Calu3 (cell line): ENCODE measurements at regions not wholly inside any gene's neighbourhood (a gene's known extent, or its start where the extent isn't known, plus 50 kb on each side); places are given as distances from the start of the nearest gene placed in this dataset.

Source experiments
- BruUV-seq: library from RNA; stranded (reverse); fragments of 400-500 nt; replicated peaks from 2 replicates; lab custom pipeline; 2021; lab: Mats Ljungman, UMichigan
- CTCF ChIA-PET: fragments of 300-600 bp; sonication (Branson Sonifier 250); formaldehyde crosslinking; loops from one replicate; lab custom pipeline; 2022; ENCODE audit warnings: antibody characterized with exemption; lab: Charles Lee
- DNase-seq: peaks from one replicate; pipeline ENCODE4 v3.0.0; 2022
- H3K27ac Mint-ChIP-seq: one replicate; pipeline ENCODE4 v1.8.0; 2022; ENCODE audit warnings: mixed read lengths; ENCODE audit not compliant: unreplicated experiment
- H3K27me3 Mint-ChIP-seq: one replicate; pipeline ENCODE4 v1.8.0; 2022; ENCODE audit warnings: mixed read lengths; ENCODE audit not compliant: unreplicated experiment
- H3K36me3 Mint-ChIP-seq: one replicate; pipeline ENCODE4 v1.8.0; 2022; ENCODE audit warnings: mild to moderate bottlenecking, moderate library complexity, mixed read lengths; ENCODE audit not compliant: insufficient read depth, unreplicated experiment
- H3K4me1 Mint-ChIP-seq: one replicate; pipeline ENCODE4 v1.8.0; 2022; ENCODE audit warnings: mild to moderate bottlenecking, low read depth, mixed read lengths; ENCODE audit not compliant: unreplicated experiment
- H3K4me3 Mint-ChIP-seq: one replicate; pipeline ENCODE4 v1.8.0; 2022; ENCODE audit warnings: mild to moderate bottlenecking, low read depth, moderate library complexity, mixed read lengths; ENCODE audit not compliant: unreplicated experiment
- H3K9me3 Mint-ChIP-seq: one replicate; pipeline ENCODE4 v1.8.0; 2022; ENCODE audit warnings: low read depth, mixed read lengths; ENCODE audit not compliant: unreplicated experiment
- CTCF ChIP-seq: fragments of 200-600 bp; IDR thresholded peaks from one replicate; pipeline ENCODE4 v1.8.0; 2022; ENCODE audit warnings: antibody characterized with exemption; ENCODE audit not compliant: unreplicated experiment
- intact Hi-C: fragments of 100-400 bp; cut with micrococcal nuclease; formaldehyde crosslinking; loops from one replicate; pipeline ENCODE4 v1.10.0; 2022; ENCODE audit not compliant: unreplicated experiment

GRCh38 chr4:3690551-3691152 is 75.5 kb upstream of the ADRA2C start:
- CTCF ChIA-PET: no interaction called here

GRCh38 chr4:3689576-3690550 is 76.3 kb upstream of the ADRA2C start:
- BruUV-seq: no TSS peak
- intact Hi-C loops: no loop called here

More at GRCh38 chr4:3690551-3691152, 75.5 kb upstream of the ADRA2C start:
- intact Hi-C loops: no loop called here
- TF ChIP-seq CTCF: no peak
- H3K36me3 Mint-ChIP-seq: no peaks in the 10 kb centered on the region
- DNase-seq: no peak
- no TSS peak for BruUV-seq
- H3K27ac Mint-ChIP-seq: no peak overlapping the region
- no peak overlapping the region for H3K4me3 Mint-ChIP-seq
- H3K27me3 Mint-ChIP-seq: peaks cover 65% of the 10 kb centered on the region
- H3K9me3 Mint-ChIP-seq: peaks cover 2% of the 10 kb centered on the region
- H3K4me1 Mint-ChIP-seq: no peaks in the 10 kb centered on the region

GRCh38 chr4:3689006-3689405 is 77.2 kb upstream of the ADRA2C start:
- BruUV-seq: no TSS peak
- H3K9me3 Mint-ChIP-seq: no peaks in the 10 kb centered on the region
- intact Hi-C loops: no loop called here
- H3K27me3 Mint-ChIP-seq: peaks cover 65% of the 10 kb centered on the region
- no peak for DNase-seq
- H3K4me1 Mint-ChIP-seq: no peaks in the 10 kb centered on the region
- no peaks in the 10 kb centered on the region for H3K36me3 Mint-ChIP-seq
- CTCF ChIA-PET: no interaction called here
- H3K4me3 Mint-ChIP-seq: no peak overlapping the region
- TF ChIP-seq CTCF: no peak
- no peak overlapping the region for H3K27ac Mint-ChIP-seq

More at GRCh38 chr4:3689576-3690550, 76.3 kb upstream of the ADRA2C start:
- Mint-ChIP-seq H3K36me3 (no peaks in the 10 kb centered on the region), H3K27ac (no peak overlapping the region), H3K4me3 (no peak overlapping the region), H3K4me1 (no peaks in the 10 kb centered on the region), H3K9me3 (no peaks in the 10 kb centered on the region), H3K27me3 (peaks cover 65% of the 10 kb centered on the region)
- CTCF ChIA-PET: no interaction called here
- DNase-seq: no peak
- TF ChIP-seq CTCF: no peak

GRCh38 chr4:3688018-3688998 is 77.9 kb upstream of the ADRA2C start:
- Mint-ChIP-seq H3K27ac (no peak overlapping the region), H3K4me1 (no peaks in the 10 kb centered on the region), H3K36me3 (no peaks in the 10 kb centered on the region), H3K4me3 (no peak overlapping the region), H3K27me3 (peaks cover 65% of the 10 kb centered on the region), H3K9me3 (no peaks in the 10 kb centered on the region)
- no peak for DNase-seq
- CTCF ChIA-PET: no interaction called here
- intact Hi-C loops: no loop called here
- no peak for TF ChIP-seq CTCF
- BruUV-seq: no TSS peak
